GM23338 (cell line): ENCODE measurements at regions not wholly inside any gene's neighbourhood (a gene's known extent, or its start where the extent isn't known, plus 50 kb on each side); places are given as distances from the start of the nearest gene placed in this dataset.

ENCODE experiments used
- ATAC-seq: fragments of 200-7000 bp; cut with Tn5 transposase; 3 replicates; pipeline ENCODE4 v1.9.1; 2020
- DNase-seq: peaks from one replicate; pipeline ENCODE4 v3.0.0-alpha.2; 2015; ENCODE audit warnings: low spot score
- H2AFZ ChIP-seq: fragments of 200-600 bp; sonication (generic); 2 replicates; pipeline ENCODE4 v1.8.0; 2016; ENCODE audit warnings: antibody characterized with exemption, mild to moderate bottlenecking, moderate library complexity
- H3F3A ChIP-seq: fragments of 200-600 bp; sonication (generic); replicated peaks from 2 replicates; pipeline ENCODE4 v1.8.0; 2017; ENCODE audit warnings: antibody characterized with exemption, mixed run types, low read depth
- H3K27ac ChIP-seq: fragments of 200-600 bp; sonication (generic); 2 replicates; pipeline ENCODE4 v1.6.1; 2016; ENCODE audit warnings: low read depth
- H3K27me3 ChIP-seq: fragments of 200-600 bp; sonication (generic); 2 replicates; pipeline ENCODE4 v1.8.0; 2016; ENCODE audit warnings: mild to moderate bottlenecking, mixed run types, moderate library complexity; ENCODE audit not compliant: insufficient read depth
- H3K36me3 ChIP-seq: fragments of 200-600 bp; sonication (generic); 2 replicates; pipeline ENCODE4 v1.8.0; 2016; ENCODE audit warnings: mild to moderate bottlenecking; ENCODE audit not compliant: insufficient read depth
- H3K4me1 ChIP-seq: fragments of 200-600 bp; sonication (generic); 2 replicates; pipeline ENCODE4 v1.8.0; 2016; ENCODE audit warnings: mild to moderate bottlenecking, moderate library complexity; ENCODE audit not compliant: insufficient read depth
- H3K4me2 ChIP-seq: fragments of 200-600 bp; sonication (generic); 2 replicates; pipeline ENCODE4 v1.7.1; 2017; ENCODE audit warnings: mixed run types
- H3K4me3 ChIP-seq: fragments of 200-600 bp; sonication (generic); 2 replicates; pipeline ENCODE4 v1.6.1; 2016; ENCODE audit warnings: mixed run types
- H3K79me2 ChIP-seq: fragments of 200-600 bp; sonication (generic); replicated peaks from 2 replicates; pipeline ENCODE4 v1.8.0; 2017; ENCODE audit warnings: mild to moderate bottlenecking; ENCODE audit not compliant: insufficient read depth
- H3K9me2 ChIP-seq: fragments of 200-600 bp; sonication (generic); 2 replicates; pipeline ENCODE4 v1.8.0; 2017; ENCODE audit not compliant: insufficient read depth
- H4K20me1 ChIP-seq: fragments of 200-600 bp; sonication (generic); replicated peaks from 2 replicates; pipeline ENCODE4 v1.8.0; 2017; ENCODE audit warnings: mild to moderate bottlenecking; ENCODE audit not compliant: insufficient read depth
- H3K27ac Mint-ChIP-seq: 2 replicates; pipeline ENCODE4 v1.8.0; 2020; ENCODE audit warnings: inconsistent platforms, mild to moderate bottlenecking, moderate library complexity, mixed read lengths
- H3K27me3 Mint-ChIP-seq: 3 replicates; pipeline ENCODE4 v1.8.0; 2022; ENCODE audit warnings: low read depth, mild to moderate bottlenecking, moderate library complexity, mixed read lengths, inconsistent platforms; ENCODE audit not compliant: insufficient read depth, poor library complexity
- H3K36me3 Mint-ChIP-seq: 3 replicates; pipeline ENCODE4 v1.8.0; 2021; ENCODE audit warnings: low read depth, mild to moderate bottlenecking, inconsistent platforms, moderate library complexity, mixed read lengths
- H3K4me1 Mint-ChIP-seq: 3 replicates; pipeline ENCODE4 v1.8.0; 2020; ENCODE audit warnings: mild to moderate bottlenecking, inconsistent platforms, mixed read lengths
- H3K4me3 Mint-ChIP-seq: 3 replicates; pipeline ENCODE4 v1.8.0; 2021; ENCODE audit warnings: moderate library complexity, mild to moderate bottlenecking, inconsistent platforms, mixed read lengths
- H3K9me3 Mint-ChIP-seq: 3 replicates; pipeline ENCODE4 v1.8.0; 2020; ENCODE audit warnings: moderate library complexity, mild to moderate bottlenecking, inconsistent platforms, mixed read lengths
- CTCF ChIP-seq, 2 experiments: fragments of 200-600 bp in 1 of 2; sonication (generic) in 1 of 2; conservative IDR thresholded peaks; 2 replicates each; pipeline versions ENCODE4 v1.5.1 to v1.6.1; 2016 to 2017; ENCODE audit warnings: antibody characterized with exemption in 2 of 2, low read depth in 2 of 2, mild to moderate bottlenecking in 2 of 2, moderate library complexity in 1 of 2
- EZH2phosphoT487 ChIP-seq: fragments of 200-600 bp; sonication (generic); IDR thresholded peaks from one replicate; pipeline ENCODE4 v1.8.1; 2018; ENCODE audit warnings: antibody characterized with exemption; ENCODE audit not compliant: unreplicated experiment
- JUNB ChIP-seq: IDR thresholded peaks from one replicate; pipeline ENCODE4 v1.6.1; 2016; ENCODE audit warnings: antibody characterized with exemption; ENCODE audit not compliant: unreplicated experiment
- REST ChIP-seq: IDR thresholded peaks from one replicate; pipeline ENCODE4 v1.6.1; 2018; ENCODE audit warnings: antibody characterized with exemption; ENCODE audit not compliant: unreplicated experiment
- STAT1 ChIP-seq: IDR thresholded peaks from one replicate; pipeline ENCODE4 v1.6.1; 2016; ENCODE audit warnings: antibody characterized with exemption; ENCODE audit not compliant: unreplicated experiment
- ZNF331 ChIP-seq: fragments of 250-450 bp; sonication (Bioruptor Pico); IDR thresholded peaks from 2 replicates; pipeline ENCODE4 v1.5.0; 2020; ENCODE audit warnings: low read depth, mild to moderate bottlenecking, moderate library complexity

GRCh38 chr5:173783371-173783770, 104.8 kb upstream of the CPEB4 start (continued):
- TF ChIP-seq CTCF (conservative IDR thresholded peaks at IDR 0.05; ENCODE audit: low read depth in 2 of 2) = no peak
- TF ChIP-seq STAT1 = no peak

- ATAC-seq = no peak
- H3K36me3 Mint-ChIP-seq = no peaks in the 10 kb centered on the region
Measured at GRCh38 chr5:173785400-173785799, 102.7 kb upstream of the CPEB4 start.

GRCh38 chr5:173785866-173786265, 102.3 kb upstream of the CPEB4 start:
- Mint-ChIP-seq H3K36me3 (no peaks in the 10 kb centered on the region), H3K4me1 (peaks cover 15% of the 10 kb centered on the region), H3K27ac (no peak overlapping the region), H3K27me3 (peaks cover 9% of the 10 kb centered on the region), H3K4me3 (no peak overlapping the region), H3K9me3 (no peaks in the 10 kb centered on the region)
- H2AFZ ChIP-seq = peak overlapping the region; percentile 95; the same call in 1 of the 2 replicates
- TF ChIP-seq ZNF331 (CRISPR knock-in tag) = no peak
- TF ChIP-seq REST = no peak
- no peak for TF ChIP-seq EZH2phosphoT487
- H3K4me1 ChIP-seq = peaks cover 8% of the 10 kb centered on the region
- no peaks in the 10 kb centered on the region for H4K20me1 ChIP-seq
- no peaks in the 10 kb centered on the region for H3K36me3 ChIP-seq
- H3K9me2 ChIP-seq = peaks cover 7% of the 10 kb centered on the region; the same call in 1 of the 2 replicates
- no peaks in the 10 kb centered on the region for H3K79me2 ChIP-seq
- ATAC-seq = no peak
- no peaks in the 10 kb centered on the region for H3K27me3 ChIP-seq
- no peak overlapping the region for H3K4me2 ChIP-seq
- no peak overlapping the region for H3K4me3 ChIP-seq
- H3F3A ChIP-seq = no peaks in the 10 kb centered on the region
- no peak overlapping the region for H3K27ac ChIP-seq
- DNase-seq = no peak

More at GRCh38 chr5:173785400-173785799, 102.7 kb upstream of the CPEB4 start:
- H3K27me3 ChIP-seq = no peaks in the 10 kb centered on the region
- H3K9me2 ChIP-seq = peaks cover 7% of the 10 kb centered on the region; the same call in 1 of the 2 replicates
- no peaks in the 10 kb centered on the region for H3K36me3 ChIP-seq
- DNase-seq = no peak
- Mint-ChIP-seq H3K27ac (no peak overlapping the region), H3K9me3 (no peaks in the 10 kb centered on the region), H3K4me3 (no peak overlapping the region), H3K4me1 (peaks cover 15% of the 10 kb centered on the region), H3K27me3 (peaks cover 7% of the 10 kb centered on the region)
- H2AFZ ChIP-seq = no peak overlapping the region
- H3F3A ChIP-seq = no peaks in the 10 kb centered on the region
- H3K4me1 ChIP-seq = peaks cover 8% of the 10 kb centered on the region
- H3K4me3 ChIP-seq = no peak overlapping the region
- no peak overlapping the region for H3K27ac ChIP-seq
- no peak for TF ChIP-seq JUNB
- H3K4me2 ChIP-seq = no peak overlapping the region
- H3K79me2 ChIP-seq = no peaks in the 10 kb centered on the region
- H4K20me1 ChIP-seq = no peaks in the 10 kb centered on the region
